RCC 7860 (cell line): ENCODE measurements at regions not wholly inside any gene's neighbourhood (a gene's known extent, or its start where the extent isn't known, plus 50 kb on each side); places are given as distances from the start of the nearest gene placed in this dataset.

Experiments used
- DNase-seq: peaks from one replicate; pipeline ENCODE4 v3.0.0-alpha.2; 2015; ENCODE audit warnings: low spot score
- FAIRE-seq: peaks from 2 replicates; lab custom pipeline; 2012; peaks lifted over from hg19 to GRCh38; lab: Jason Lieb, UNC

DNA sequence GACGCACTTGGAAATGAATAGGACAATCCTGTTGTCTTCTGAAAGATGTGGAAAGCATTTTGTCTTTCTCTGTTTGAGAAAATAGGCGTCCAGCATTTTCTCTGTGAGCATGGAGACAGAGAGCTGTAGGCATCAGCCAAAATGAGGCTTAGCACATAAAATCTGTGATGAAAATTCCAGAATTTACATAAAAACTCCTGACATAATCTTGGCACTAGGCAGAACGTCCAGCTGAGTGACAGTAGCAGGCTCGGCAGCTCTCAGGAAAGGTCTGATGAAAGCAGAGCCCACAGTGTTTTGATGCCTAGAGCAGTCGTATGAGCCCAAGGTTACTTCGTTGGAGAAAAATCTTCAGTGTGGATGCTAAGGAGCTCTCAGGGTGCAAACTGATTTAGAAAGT, 543.3 kb upstream of the MAP3K7 start:
- no peak for FAIRE-seq
- DNase-seq = no peak

DNA sequence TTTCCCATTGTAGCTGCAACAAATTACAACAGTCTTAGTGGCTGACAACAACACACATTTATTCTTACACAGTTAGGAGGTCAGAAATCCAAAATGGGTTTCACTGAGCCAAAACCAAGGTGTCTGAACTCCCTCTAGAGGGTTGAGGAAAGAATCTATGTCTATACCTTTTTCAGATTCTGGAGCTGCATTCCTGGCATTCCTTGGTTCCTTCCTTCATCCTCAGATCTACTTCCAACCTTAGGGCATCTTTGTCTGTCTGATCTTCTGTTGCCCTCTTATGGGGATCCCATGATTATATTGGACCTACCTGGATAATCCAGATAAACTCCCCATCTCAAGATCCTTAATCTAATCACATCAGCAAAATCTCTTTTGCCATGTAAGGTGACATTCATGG, 540.9 kb upstream of the MAP3K7 start:
- no peak for DNase-seq

DNA sequence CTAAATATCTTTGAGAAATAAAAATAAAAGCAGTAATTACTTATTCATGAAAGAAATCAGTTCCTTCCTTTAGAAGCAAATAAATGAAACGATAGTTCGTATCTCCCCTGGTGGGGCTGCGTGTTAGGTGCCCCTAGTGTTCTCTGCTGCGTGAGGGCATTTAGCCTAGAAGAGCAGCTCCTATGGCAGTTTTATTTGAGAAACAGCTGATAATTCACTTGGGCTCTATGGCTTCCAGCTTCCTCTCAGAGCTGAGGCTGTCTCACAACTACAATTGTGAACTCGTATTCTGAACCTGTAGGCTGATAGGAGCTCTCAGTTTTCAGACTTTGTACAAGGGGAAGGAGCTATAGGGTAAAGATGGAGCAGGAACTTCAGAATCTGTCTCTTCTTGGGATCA, 540.0 kb upstream of the MAP3K7 start:
- FAIRE-seq (no peak), DNase-seq (no peak)

More for the DNA sequence above, 540.9 kb upstream of the MAP3K7 start:
- FAIRE-seq = no peak

DNA sequence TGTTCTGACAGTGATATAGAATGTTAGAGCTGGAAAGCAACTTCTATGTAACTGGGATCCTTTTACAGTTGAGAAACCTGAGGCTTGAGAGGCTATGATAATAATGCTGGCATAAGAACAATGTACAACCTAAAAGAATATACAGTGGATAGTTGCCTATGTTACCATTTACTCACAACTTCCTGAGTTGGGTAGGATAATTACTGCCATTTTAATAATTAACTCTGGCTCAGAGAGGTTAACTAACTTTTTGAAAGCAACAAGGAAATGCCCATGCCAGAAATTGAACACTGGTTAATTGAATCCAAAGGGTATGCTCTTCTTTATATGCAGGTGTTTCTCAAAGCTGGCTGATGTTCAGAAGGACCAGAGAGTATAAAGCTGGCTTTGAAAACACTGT, 530.7 kb upstream of the MAP3K7 start:
- no peak for DNase-seq
- FAIRE-seq = no peak

DNA sequence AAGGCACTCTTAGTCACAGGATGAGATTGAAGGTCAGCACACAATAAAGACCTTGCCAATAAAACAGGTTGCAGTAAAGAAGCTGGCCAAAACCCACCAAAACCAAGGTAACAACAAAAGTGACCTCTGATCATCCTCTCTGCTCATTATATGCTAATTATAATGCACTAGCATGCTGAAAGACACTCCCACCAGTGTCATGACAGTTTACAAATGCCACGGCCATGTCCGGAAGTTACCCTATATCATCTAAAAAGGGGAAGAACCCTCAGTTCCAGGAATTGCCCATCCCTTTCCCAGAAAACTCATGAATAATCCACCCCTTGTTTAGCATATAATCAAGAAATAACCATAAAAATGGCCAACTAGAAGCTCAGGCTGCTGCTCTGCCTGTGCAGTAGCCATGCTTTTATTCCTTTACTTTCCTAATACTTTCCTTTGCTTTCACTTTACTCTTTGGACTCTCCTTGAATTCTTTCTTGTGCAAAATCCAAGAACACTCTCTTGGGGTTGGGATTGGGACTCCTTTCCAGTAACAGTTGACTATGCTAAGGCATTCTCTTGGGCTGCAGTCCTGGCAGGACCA, 527.3 kb upstream of the MAP3K7 start:
- DNase-seq (no peak), FAIRE-seq (no peak)

DNA sequence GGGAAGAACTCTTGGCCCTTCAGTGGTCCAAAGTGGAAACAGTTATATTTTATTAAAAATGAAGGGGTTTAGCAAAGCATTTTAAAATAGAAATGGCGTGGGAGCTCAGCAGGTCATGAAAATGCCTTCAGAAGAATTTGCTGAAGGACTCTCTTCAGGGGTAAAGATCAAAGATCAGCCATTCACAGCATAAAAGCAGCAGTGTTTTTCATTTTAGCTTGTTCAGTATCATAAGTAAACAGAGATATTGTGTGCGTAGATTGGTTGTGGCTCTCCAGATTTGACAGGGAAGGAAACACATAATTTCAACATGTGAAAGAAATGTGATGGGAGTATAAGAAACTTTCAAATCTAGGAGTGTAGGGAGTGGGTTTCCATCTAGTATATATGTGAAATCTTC, 519.2 kb upstream of the MAP3K7 start:
- DNase-seq (no peak), FAIRE-seq (no peak)

DNA sequence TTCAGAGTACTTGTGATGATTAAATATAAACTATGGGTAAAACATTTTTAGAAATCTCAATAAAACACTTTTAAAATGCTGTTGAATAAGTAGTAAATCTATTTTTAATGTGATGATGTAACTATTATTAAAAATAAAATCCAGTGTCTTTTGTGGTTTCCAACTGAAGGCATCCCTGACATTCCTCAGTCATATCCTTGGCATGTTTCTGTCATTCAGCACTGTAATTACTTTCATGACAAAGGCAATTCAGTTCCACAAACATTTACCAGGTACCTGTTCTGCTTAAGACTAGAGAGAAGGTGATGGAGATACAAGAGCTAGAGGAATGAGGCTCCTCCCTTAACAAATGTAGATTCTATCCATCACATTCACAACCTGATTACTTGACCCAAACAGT, 518.7 kb upstream of the MAP3K7 start:
- FAIRE-seq (no peak), DNase-seq (no peak)

DNA sequence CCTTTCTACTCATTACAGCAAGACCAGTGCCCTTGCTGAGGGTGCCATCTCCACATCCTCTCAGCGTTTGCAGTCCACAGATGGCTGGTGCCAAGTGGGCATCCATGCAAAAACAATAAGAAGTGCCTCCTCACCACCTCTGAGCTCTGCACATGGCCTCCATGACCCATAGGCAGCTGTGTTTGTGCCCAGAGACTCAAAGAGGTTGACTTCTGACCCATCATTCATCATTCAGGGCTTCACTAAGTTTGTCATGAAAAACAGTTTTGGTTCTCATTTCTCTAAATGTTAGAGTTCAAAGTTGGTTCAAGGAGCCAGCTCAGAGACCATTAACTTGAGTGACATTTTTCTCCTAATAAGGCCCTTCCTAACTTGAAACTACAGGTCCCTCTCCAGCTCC, 512.6 kb upstream of the MAP3K7 start:
- DNase-seq = no peak
- no peak for FAIRE-seq

DNA sequence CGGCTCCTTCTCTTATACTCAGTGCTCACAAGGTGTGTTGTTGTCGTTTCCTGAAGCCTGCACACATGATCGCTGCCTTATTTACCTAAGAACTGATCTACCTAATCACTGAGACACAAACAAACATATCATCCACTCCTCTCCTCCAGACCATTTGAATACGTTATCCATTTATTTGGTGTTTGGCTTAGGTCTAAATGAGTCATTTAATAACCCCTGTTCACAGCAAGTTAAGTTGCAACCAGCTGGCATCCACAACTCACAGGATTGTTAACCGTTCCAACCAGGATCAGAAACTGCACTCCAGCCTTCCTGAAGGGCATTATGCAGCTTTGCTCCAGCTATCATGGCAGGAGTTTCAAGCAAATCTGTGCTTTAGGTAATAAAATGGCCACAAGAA, 511.1 kb upstream of the MAP3K7 start:
- FAIRE-seq = peak; percentile 37
- DNase-seq = no peak

DNA sequence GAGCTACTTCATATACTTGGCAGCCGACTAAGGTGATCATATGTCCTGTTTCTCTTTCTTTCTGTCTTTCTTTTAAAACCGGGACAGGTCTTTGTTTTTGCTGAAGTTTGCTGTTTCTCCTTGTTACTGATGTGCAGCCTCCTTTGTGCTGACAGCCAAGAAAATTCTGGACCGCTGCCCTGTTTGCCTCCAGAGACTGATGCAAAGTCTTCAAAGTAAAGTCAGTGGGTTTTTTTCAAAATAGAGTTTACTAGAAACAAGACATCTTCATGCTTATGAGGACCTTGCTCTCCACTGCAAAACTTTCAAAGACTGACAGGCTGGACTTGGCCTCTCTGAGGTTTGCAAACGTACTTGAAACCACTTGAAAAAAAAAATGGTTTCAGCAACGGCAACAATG, 510.5 kb upstream of the MAP3K7 start:
- no peak for FAIRE-seq
- no peak for DNase-seq

DNA sequence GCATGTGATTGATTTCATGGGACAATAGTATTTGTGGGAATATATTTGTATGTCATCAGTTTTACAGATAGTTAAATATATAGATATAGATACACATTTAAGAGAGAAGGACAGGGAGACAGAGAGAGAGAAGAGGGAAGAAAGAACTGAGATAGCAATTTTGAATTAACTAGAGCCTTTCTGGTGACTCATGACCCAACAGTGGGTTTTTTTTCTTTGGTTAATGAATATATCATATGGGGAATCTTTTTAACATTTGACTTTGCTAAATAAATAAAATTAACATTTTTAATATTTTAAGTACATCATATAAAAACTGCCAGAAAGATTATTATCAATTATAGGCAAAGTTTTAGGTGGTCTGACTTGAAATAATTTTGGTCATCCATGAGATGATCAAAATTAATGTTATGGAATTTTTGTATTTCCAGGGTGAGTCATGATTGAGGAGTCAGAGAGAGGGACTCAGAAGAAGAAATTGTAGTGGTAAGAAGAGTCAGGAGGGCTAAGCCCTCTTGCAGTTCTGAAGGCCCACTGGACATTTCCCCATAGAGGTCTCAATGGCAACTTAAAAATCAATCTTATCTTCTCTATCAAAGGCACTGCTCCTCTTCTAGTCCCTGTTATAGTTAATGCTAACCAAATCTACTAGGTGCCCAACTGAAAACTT, 508.1 kb upstream of the MAP3K7 start:
- DNase-seq (peak; percentile 14), FAIRE-seq (peak; percentile 86)

DNA sequence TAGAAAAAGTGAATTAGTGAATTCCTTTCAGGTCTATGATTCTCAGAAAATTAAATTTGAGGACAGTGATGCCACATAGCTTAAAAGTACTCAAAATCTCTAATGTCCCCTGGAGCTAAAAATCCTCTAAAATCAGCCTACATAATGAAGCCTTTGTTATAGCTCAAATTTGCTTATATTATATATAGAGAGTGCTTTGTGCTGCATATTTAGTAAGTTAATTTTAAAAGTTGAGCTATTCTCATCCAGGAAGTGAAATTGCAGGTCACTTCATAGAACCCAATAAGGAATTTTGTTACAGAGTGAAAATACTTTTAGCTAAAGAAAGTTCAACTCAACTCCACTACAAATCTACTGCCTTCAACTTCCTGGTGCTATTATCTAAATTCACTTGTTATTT, 507.5 kb upstream of the MAP3K7 start:
- DNase-seq (no peak), FAIRE-seq (no peak)

DNA sequence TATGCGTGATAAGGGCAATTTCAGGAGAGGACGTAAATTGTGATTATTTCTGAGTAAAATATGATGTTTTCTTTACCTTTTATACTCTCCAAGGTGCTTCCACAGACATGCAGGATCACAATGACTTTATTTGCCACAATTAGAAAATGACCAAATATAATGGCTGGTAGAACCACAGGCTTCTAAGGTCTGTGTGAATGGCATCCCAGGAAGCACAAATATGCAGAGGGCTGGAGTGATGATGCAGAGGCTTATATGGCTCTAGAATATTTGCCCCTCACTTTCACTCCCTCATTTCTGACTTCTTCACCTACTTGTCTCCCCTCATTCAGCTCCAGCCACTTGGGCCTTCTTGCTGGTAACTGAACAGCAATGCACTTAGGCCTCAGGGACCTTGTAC, 502.1 kb upstream of the MAP3K7 start:
- no peak for DNase-seq
- FAIRE-seq = no peak

DNA sequence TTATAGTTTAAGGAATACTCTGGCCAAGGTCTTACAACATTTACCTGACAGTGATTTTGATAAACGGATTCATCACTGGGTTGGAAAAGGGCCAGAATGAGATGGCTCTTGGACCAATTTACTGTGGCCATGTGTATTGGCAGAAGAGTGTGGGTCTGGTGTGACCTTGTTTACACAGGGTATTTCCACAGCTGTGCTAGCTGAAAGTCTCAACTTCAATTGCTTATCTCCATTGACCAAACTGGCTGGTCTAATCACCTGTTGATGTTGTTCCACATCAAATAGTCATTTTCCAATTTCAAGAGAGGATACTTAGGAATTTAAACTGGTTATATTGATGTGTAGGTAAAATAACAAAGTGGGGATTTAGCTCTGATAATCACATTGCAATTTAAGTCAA, 501.6 kb upstream of the MAP3K7 start:
- FAIRE-seq (no peak), DNase-seq (no peak)

DNA sequence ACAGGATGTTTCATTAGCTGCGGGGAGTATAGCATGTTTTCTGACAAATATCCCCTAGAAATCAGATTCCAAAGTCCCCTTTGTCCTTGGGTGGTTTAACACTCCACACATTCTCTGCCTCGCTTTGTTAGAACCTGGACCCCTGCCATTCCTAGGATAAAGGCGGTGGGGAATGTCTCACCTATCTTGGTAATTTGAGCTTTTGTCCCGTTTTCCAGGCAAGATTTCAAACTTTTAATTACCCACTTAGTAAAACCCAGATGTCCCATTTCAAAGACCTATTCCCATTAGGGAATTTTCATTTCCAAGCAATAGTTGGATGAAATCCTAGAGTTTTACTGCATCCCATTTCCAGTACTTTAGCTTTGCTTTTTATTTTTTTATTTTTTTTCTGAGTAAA, 501.0 kb upstream of the MAP3K7 start:
- no peak for DNase-seq
- FAIRE-seq = no peak

DNA sequence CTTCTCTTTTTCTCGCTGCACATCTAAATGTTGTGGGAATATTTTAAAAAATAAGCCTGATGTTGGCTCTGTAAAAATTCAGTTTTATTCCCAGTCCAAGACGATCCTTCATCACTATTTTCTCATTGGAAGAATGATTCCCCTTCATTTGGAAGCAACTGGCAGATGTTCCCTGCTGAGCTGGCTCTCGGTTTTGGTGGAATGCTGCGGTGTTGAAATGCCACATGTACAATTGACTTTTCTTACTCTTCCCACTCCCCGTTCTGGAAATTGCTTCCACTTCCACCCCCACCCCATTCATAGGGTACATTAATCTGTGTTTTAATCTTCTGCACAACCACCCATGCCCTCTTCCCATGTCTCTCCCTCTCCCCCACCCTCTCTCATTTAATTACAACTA, 496.3 kb upstream of the MAP3K7 start:
- FAIRE-seq = no peak
- DNase-seq = no peak

DNA sequence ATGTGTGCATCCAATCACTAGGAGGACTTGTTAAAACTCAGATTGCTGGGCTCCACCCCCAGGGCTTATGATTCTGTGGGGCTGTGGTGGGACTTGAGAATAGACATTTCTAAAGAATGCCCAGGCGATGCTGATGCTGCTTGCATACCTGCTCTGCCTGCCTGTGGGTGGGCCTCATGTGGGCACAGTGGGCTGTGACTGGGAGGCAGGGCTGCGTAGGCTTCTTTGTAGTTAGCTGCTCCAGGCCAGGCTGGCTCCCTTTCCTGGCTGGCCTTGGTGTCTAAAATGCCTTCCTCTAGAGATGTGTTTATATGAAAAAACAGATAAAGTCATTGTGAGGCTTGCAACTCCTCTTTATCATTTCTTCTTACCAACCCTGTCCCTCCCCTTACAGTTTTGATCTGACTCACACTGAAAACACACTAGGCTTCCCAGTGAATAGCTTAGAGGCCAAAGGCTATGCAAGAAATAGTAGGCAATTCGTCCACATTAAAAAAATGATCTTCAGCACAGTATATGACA, 495.5 kb upstream of the MAP3K7 start:
- FAIRE-seq = no peak
- DNase-seq = no peak

DNA sequence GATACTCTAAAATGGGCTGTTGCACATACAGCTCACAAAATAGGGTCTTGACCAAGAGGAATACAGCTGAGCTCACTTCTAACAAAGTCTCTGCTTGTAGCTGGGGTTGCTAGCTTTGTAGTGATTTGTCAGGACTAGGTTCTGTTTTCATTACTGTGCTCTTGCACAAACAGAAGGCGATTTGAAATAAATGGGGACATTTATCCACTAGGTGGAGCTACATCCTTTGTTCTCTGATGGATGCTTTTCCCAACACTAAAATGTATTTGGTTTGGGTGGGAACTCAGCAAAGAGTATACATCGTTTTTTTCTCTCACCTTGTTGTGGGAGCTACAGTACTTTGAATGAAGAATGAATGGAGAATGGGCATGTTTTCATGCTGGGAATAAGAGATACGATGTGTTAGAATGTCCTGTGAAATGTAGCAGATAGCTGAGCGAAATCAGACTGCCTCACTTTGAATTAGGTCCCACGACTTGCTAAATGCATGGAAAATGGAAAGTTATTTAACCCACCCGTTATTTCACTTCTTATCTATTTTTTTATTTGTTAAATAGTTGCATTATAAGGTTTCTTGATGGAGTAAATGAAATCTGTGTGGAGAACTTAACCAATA, 494.7 kb upstream of the MAP3K7 start:
- FAIRE-seq (no peak), DNase-seq (peak; percentile 22)

DNA sequence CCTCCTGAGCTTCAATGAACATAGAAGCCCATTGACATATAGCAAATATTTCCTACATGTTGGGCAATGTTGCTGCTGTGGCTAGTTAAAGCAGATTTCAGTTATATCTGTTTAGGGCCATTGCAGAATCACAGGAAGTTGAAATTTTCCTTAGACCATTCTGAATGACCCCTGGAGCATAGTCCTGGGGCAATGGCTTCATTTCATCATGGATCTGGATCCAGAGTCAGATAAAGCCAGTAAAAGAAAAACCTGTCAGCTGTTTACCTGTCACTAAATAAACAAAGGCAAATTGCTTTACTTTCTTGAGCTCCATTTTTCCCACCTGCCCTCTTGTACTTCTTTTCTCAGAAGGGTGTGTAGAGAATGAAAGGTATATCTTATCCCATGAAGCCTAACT, 494.0 kb upstream of the MAP3K7 start:
- no peak for DNase-seq
- FAIRE-seq = no peak

DNA sequence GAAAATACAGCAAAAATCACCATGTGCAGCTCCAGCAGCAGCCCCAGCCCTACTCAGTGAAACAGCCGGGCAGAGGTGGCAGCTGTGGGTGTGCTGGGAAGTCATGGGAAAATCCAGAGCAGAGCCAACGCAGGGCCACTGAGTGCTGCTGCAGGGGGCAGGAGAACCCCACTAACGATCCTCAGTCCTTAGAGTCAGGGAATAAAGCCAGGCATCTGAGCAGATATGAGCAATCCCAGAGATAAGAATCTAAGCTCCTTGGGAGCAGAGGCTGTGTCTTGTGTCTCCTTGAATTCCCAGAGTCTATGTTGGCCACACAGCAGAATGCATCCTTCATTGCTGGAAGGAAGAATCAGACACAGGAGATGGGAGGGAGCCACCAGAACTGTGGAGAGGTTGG, 493.1 kb upstream of the MAP3K7 start:
- FAIRE-seq (no peak), DNase-seq (no peak)

DNA sequence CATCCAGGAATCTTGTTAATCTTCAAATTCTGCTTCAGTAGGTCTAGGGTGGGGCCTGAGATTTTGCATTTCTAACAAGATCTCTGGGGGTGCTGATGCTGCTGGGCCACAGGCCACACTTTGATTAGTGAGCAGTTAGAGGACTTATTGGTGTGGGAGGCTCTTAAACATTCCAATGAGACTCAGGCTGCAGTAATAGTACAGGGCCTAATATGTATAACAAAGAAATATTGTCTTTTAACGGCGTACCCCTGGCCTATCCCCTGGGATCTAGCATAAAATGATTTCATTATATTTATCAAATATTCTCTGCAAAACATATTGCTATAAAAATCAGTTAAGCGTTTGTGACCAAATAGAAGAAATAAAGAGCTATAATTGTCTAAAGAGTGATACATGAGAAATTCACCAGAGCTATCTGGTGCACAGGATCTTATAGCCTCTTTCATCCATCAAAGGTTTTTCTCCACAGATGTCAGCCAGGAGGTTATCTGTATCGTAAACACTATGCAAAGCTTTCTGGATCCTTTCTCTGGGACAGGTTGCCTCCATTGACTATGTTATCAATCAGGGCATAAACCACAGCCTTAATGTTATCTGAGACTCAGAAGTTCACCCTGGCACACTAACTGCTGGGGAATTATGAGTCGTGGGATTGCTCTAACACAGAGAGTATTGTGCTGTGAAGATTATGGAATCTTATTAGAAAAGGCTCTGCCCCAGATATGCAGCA, 488.5 kb upstream of the MAP3K7 start:
- FAIRE-seq (no peak), DNase-seq (no peak)

DNA sequence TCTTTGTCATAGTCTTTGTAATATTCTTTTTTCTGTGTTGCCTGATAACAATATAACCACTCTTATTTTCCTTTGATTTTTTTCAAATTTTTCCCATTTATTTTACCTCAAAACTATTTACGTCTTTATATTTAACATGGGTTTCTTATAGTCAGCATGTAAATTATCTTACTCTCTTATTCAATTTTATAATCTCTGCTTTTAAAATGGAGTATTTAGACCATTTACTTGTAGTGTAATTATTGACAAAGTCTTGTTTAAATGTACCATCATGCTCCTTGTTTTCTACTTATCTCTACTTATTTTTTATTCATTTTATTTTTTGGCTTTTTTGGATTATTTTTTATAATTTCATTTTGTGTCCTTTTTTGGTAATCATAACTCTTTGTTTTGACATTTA, 476.5 kb upstream of the MAP3K7 start:
- DNase-seq (no peak), FAIRE-seq (no peak)
